ENCODE measurements at regions not wholly inside any gene's neighbourhood (a gene's known extent, or its start where the extent isn't known, plus 50 kb on each side); places are given as distances from the start of the nearest gene placed in this dataset.

GRCh38 chr4:119706804-119707203 is 78.2 kb upstream of the PDE5A start:
- Histone ChIP-seq H4K20me1 (replicated peaks; ENCODE audit: control insufficient read depth, insufficient read depth, low read length) (no peaks in the 10 kb centered on the region), H3K9me1 (ENCODE audit: control insufficient read depth, insufficient read depth, low read length) (no peaks in the 10 kb centered on the region), H3K36me3 (ENCODE audit: control insufficient read depth, insufficient read depth, low read length) (no peaks in the 10 kb centered on the region), H3K4me3 (no peak overlapping the region), H3K9ac (ENCODE audit: insufficient read depth in 1 of 2, low read depth in 2 of 2, low read length in 2 of 2) (no peak overlapping the region), H3K27me3 (ENCODE audit: control insufficient read depth in 2 of 2, insufficient read depth in 2 of 2, low read length in 2 of 2) (no peaks in the 10 kb centered on the region), H3K79me2 (ENCODE audit: control insufficient read depth, insufficient read depth, low read length) (no peaks in the 10 kb centered on the region), H3K4me1 (replicated peaks in 1 of 2; ENCODE audit: control insufficient read depth in 2 of 2, insufficient read depth in 2 of 2, low read length in 2 of 2) (no peaks in the 10 kb centered on the region), H3K4me2 (ENCODE audit: insufficient read depth, low read length) (no peak overlapping the region), H2AFZ (ENCODE audit: low read depth, low read length) (no peak overlapping the region), H3K9me3 (replicated peaks; ENCODE audit: control insufficient read depth, insufficient read depth, low read depth, low read length) (no peaks in the 10 kb centered on the region), H3K27ac (ENCODE audit: extremely low read depth, low read depth, low read length) (no peak overlapping the region)
- ATAC-seq (no peak), FAIRE-seq (no peak), DNase-seq (ENCODE audit: extremely low read depth in 1 of 4, low spot score in 3 of 4) (no peak)
- no peak for TF ChIP-seq DPF2 (IDR thresholded peaks at IDR 0.05)
- no peak for TF ChIP-seq TAF15 (IDR thresholded peaks at IDR 0.05; ENCODE audit: low read depth, low read length)
- no peak for TF ChIP-seq HES1 (IDR thresholded peaks at IDR 0.05; ENCODE audit: low read depth)
- no peak for TF ChIP-seq HDAC6 (IDR thresholded peaks at IDR 0.05; ENCODE audit: low read depth, low read length)
- TF ChIP-seq SNAPC5 (CRISPR knock-in tag; IDR thresholded peaks at IDR 0.05) = no peak
- TF ChIP-seq ZNF253 (CRISPR knock-in tag; conservative IDR thresholded peaks at IDR 0.05) = no peak
- TF ChIP-seq NCOA6 (IDR thresholded peaks at IDR 0.05) = no peak
- TF ChIP-seq FOXO4 (CRISPR knock-in tag; IDR thresholded peaks at IDR 0.05) = no peak
- no peak for TF ChIP-seq ATF2 (CRISPR knock-in tag; IDR thresholded peaks at IDR 0.05)
- no peak for TF ChIP-seq PTTG1 (tag; IDR thresholded peaks at IDR 0.05; ENCODE audit: low read depth)
- in situ Hi-C loops (cut with MboI) = no loop called here
- ChIA-PET CTCF (ENCODE audit: low intra/inter-chr PET ratio) (no interaction called here), POLR2A (no interaction called here)
- intact Hi-C loops (cut with micrococcal nuclease) = no loop called here
- BruUV-seq (replicated peaks) = no TSS peak

Data from K562 (cell line).